HUES64 (cell line): ENCODE measurements at regions not wholly inside any gene's neighbourhood (a gene's known extent, or its start where the extent isn't known, plus 50 kb on each side); places are given as distances from the start of the nearest gene placed in this dataset.

ENCODE experiments used
- H3K27ac ChIP-seq: 2 replicates; pipeline ENCODE4 v1.7.0; 2013; ENCODE audit warnings: low read depth, low read length, inconsistent platforms
- H3K27me3 ChIP-seq: 2 replicates; pipeline ENCODE4 v1.6.1; 2013; ENCODE audit warnings: mild to moderate bottlenecking, low read length; ENCODE audit not compliant: insufficient read depth
- H3K36me3 ChIP-seq: 2 replicates; pipeline ENCODE4 v1.6.1; 2013; ENCODE audit warnings: mild to moderate bottlenecking, low read length; ENCODE audit not compliant: insufficient read depth
- H3K4me1 ChIP-seq: 2 replicates; pipeline ENCODE4 v1.6.1; 2013; ENCODE audit warnings: mild to moderate bottlenecking, low read length, moderate library complexity; ENCODE audit not compliant: insufficient read depth
- H3K4me3 ChIP-seq: 2 replicates; pipeline ENCODE4 v1.5.1; 2013; ENCODE audit warnings: mild to moderate bottlenecking, low read length, moderate library complexity
- H3K9ac ChIP-seq: 2 replicates; pipeline ENCODE4 v1.6.1; 2013; ENCODE audit warnings: mild to moderate bottlenecking, low read depth, low read length
- H3K9me3 ChIP-seq: 2 replicates; pipeline ENCODE4 v1.6.1; 2013; ENCODE audit warnings: low read depth, low read length; ENCODE audit not compliant: insufficient read depth
- WGBS: fragments of 150-250, 120-280 bp; methylation state at CpG from one replicate; pipeline ENCODE4 v1.1.7; 2013; ENCODE audit warnings: missing lambda C conversion rate; 5-methylcytosine and 5-hydroxymethylcytosine counted together

DNA sequence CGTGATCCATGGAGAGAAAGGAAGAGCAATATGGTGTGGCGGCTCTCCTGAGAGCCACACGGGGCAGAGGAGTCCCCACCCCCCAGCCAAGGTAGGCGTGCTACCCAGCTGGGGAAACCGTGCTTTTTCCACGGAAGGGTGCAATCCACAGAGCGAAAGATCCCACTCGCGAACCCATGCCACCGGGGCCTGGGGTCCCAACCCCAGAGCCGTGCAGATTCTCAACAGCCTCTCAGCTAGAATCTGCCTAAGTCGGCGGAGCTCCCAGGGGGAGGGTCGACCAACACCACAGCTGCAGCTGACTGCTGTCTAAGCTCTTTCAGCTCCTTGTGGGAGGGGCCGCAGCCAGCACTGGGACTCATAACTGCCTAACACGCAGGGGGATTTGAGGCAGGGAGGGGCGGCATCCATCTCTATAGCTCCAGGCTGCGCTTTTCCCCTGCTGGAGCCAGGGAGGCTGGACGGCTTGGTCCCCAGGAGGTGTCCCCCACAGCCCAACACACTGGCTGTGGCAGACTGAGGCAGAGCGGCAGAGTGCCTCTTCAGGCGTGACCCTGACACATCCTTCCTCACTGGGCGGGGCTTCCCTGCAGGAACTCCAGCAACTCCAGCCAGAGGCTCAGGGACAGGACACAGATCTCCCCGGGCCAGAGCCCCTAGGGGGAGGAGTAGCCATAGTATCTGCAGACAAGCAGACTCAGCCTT, 107.6 kb upstream of the ZBTB20 start:
- H3K4me3 ChIP-seq = no peak overlapping the region
- no peaks in the 10 kb centered on the region for H3K4me1 ChIP-seq
- no peaks in the 10 kb centered on the region for H3K9me3 ChIP-seq
- no peak overlapping the region for H3K9ac ChIP-seq
- no peaks in the 10 kb centered on the region for H3K27me3 ChIP-seq
- 91% methylated on average over 23 of the region's 23 CpGs for WGBS
- no peaks in the 10 kb centered on the region for H3K36me3 ChIP-seq
- H3K27ac ChIP-seq = no peak overlapping the region

DNA sequence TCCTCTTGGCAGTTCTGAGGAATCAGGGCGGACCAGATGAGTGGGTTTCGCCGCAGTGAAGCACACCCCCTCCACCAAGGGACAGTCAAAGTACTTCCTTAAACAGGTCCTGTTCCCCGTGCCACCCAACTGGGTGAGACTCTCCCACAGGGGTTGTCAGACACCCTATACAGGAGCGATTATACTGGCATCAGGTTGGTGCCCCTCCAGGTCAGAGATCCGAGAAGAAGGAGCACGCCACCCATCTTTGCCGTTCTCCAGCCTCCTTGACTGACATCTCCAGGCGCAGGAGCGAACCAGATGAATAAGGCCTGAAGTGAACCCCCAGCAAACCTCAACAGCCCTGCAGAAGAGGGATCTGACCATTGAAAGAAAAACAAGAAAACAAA, 108.1 kb upstream of the ZBTB20 start:
- no peaks in the 10 kb centered on the region for H3K9me3 ChIP-seq
- WGBS = 96% methylated on average over 10 of the region's 10 CpGs
- H3K27ac ChIP-seq = no peak overlapping the region
- H3K36me3 ChIP-seq = no peaks in the 10 kb centered on the region
- H3K9ac ChIP-seq = no peak overlapping the region
- no peaks in the 10 kb centered on the region for H3K27me3 ChIP-seq
- no peak overlapping the region for H3K4me3 ChIP-seq
- H3K4me1 ChIP-seq = no peaks in the 10 kb centered on the region

DNA sequence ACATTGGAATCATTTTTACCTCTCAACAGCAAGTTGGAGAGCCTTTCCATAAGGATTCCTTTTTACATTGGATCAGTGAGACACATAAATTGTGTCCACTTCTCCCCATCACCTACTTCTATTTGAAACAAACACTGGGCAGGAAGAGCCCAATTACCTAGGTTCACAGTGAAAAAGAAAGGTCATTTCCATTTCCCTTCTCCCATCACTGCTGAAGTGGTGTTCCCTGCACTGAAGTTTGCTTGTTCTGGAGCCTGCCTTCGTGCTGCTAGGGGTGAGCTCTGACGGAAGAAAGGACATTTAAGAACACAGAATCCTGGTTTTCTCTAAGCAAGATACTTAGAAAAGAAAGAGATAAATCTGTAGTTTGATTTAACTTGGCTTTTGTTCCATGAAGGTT, 123.8 kb upstream of the ZBTB20 start:
- Histone ChIP-seq H3K36me3 (no peaks in the 10 kb centered on the region), H3K4me1 (no peaks in the 10 kb centered on the region), H3K27ac (no peak overlapping the region), H3K9me3 (no peaks in the 10 kb centered on the region), H3K9ac (no peak overlapping the region), H3K4me3 (no peak overlapping the region), H3K27me3 (no peaks in the 10 kb centered on the region)
- WGBS = 89% methylated on average over 2 of the region's 2 CpGs

GRCh38 chr3:115272036-115272824, 125.1 kb upstream of the ZBTB20 start:
- Histone ChIP-seq H3K9me3 (no peaks in the 10 kb centered on the region), H3K4me1 (no peaks in the 10 kb centered on the region), H3K4me3 (no peak overlapping the region), H3K27ac (no peak overlapping the region), H3K9ac (no peak overlapping the region), H3K27me3 (no peaks in the 10 kb centered on the region), H3K36me3 (no peaks in the 10 kb centered on the region)
- 95% methylated on average over 10 of the region's 10 CpGs for WGBS

GRCh38 chr3:115275896-115276295, 128.8 kb upstream of the ZBTB20 start:
- whole genome bisulfite sequencing = 92% methylated on average over 1 of the region's 1 CpG

GRCh38 chr3:115279939-115280338, 132.9 kb upstream of the ZBTB20 start:
- Histone ChIP-seq H3K9me3 (no peaks in the 10 kb centered on the region), H3K27ac (no peak overlapping the region), H3K4me3 (no peak overlapping the region), H3K27me3 (no peaks in the 10 kb centered on the region), H3K9ac (no peak overlapping the region), H3K36me3 (no peaks in the 10 kb centered on the region), H3K4me1 (no peaks in the 10 kb centered on the region)
- WGBS = 93% methylated on average over 1 of the region's 1 CpG

More at GRCh38 chr3:115275896-115276295, 128.8 kb upstream of the ZBTB20 start:
- Histone ChIP-seq H3K4me3 (no peak overlapping the region), H3K27me3 (no peaks in the 10 kb centered on the region), H3K9me3 (no peaks in the 10 kb centered on the region), H3K36me3 (no peaks in the 10 kb centered on the region), H3K4me1 (no peaks in the 10 kb centered on the region), H3K27ac (no peak overlapping the region), H3K9ac (no peak overlapping the region)

DNA sequence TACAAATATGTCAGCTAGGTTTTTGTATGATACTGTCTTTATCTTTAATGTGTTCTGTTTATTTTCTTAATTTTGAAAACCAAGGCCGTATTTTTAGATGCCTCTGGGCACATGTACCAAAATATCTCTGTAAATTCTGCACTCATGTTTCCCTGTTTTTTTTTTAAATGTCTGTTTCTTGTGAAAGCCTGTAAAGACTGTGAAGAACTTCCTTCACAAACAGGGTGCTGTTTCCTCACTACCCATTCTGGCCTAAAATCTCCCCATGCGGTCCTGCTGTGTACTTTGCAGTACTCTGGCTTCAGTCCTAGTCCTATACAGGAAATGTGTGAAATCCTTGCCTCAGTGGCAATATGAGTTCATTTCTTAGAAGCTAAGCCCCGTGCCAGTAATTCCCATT, 133.4 kb upstream of the ZBTB20 start:
- no peak overlapping the region for H3K9ac ChIP-seq
- no peaks in the 10 kb centered on the region for H3K36me3 ChIP-seq
- no peak overlapping the region for H3K27ac ChIP-seq
- H3K4me3 ChIP-seq = no peak overlapping the region
- WGBS = 95% methylated on average over 3 of the region's 3 CpGs
- no peaks in the 10 kb centered on the region for H3K4me1 ChIP-seq
- H3K27me3 ChIP-seq = no peaks in the 10 kb centered on the region
- H3K9me3 ChIP-seq = no peaks in the 10 kb centered on the region

GRCh38 chr3:115281697-115282675, 134.9 kb upstream of the ZBTB20 start:
- Histone ChIP-seq H3K9me3 (no peaks in the 10 kb centered on the region), H3K36me3 (no peaks in the 10 kb centered on the region), H3K4me3 (no peak overlapping the region), H3K9ac (no peak overlapping the region), H3K4me1 (no peaks in the 10 kb centered on the region), H3K27ac (no peak overlapping the region), H3K27me3 (no peaks in the 10 kb centered on the region)
- 90% methylated on average over 4 of the region's 4 CpGs for WGBS

- no peaks in the 10 kb centered on the region for H3K9me3 ChIP-seq
- no peaks in the 10 kb centered on the region for H3K27me3 ChIP-seq
- H3K27ac ChIP-seq = no peak overlapping the region
- 86% methylated on average over 1 of the region's 1 CpG for WGBS
- H3K4me1 ChIP-seq = no peaks in the 10 kb centered on the region
- no peak overlapping the region for H3K4me3 ChIP-seq
- no peaks in the 10 kb centered on the region for H3K36me3 ChIP-seq
- H3K9ac ChIP-seq = no peak overlapping the region
Observed at GRCh38 chr3:115284980-115285379, 137.9 kb upstream of the ZBTB20 start.

DNA sequence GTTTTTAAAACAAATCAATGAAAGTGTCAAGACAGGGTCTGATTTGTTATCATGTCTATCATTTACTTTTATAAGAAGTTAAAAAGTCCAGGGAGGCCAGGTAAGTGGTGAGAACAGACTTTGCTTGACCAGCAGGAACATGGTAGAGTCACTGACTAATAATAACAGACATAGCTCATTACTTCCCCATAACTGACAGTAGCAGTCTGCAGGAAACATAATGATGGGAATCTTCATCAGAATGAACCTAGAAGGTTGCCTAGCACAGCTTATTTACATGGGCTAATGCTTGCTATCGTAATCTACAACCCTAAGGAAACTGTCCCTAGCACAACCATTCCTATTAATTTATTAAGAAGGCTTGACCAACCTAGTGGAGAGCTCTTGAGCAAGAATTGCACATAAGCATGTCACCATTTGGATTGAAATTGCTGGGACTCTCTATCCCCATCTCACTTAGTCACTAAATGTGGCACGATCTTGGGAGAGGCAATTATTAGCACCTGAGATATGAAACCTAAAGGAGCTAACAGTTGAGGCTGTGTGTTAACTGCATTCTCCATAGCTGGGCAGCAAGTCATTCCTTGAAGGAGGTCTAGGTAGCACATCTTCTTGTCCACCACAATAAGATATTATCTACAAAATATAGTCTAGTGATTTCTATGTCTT, 139.6 kb upstream of the ZBTB20 start:
- H3K27ac ChIP-seq = no peak overlapping the region
- no peak overlapping the region for H3K4me3 ChIP-seq
- no peaks in the 10 kb centered on the region for H3K36me3 ChIP-seq
- no peaks in the 10 kb centered on the region for H3K9me3 ChIP-seq
- 91% methylated on average over 2 of the region's 2 CpGs for WGBS
- H3K27me3 ChIP-seq = no peaks in the 10 kb centered on the region
- no peaks in the 10 kb centered on the region for H3K4me1 ChIP-seq
- H3K9ac ChIP-seq = no peak overlapping the region
